ENCODE measurements at regions not wholly inside any gene's neighbourhood (a gene's known extent, or its start where the extent isn't known, plus 50 kb on each side); places are given as distances from the start of the nearest gene placed in this dataset.

DNA sequence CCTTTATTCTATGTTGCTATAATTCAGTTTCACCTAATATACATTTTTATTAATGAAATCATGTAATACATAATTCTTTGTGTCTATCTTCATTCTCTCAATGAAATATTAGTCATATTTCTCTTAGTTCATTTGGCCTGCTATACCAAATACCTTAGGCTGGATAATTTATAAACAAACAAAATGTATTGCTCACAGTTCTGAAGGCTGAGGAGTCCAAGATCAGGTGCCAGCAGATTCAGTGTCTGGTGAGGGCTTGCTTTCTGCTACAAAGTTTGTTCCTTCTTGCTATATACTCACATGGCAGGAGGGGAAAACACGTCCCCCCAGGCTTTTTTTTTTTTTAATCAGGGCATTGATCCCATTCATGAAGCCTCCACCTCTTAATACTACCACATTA is 143.4 kb upstream of the GRB10 start:
- TF ChIP-seq CTCF (conservative IDR thresholded peaks at IDR 0.05) (no peak), ZFX (IDR thresholded peaks at IDR 0.05) (no peak)

All from C4-2B (cell line).